SH-SY5Y (cell line): ENCODE measurements at regions not wholly inside any gene's neighbourhood (a gene's known extent, or its start where the extent isn't known, plus 50 kb on each side); places are given as distances from the start of the nearest gene placed in this dataset.

Experiments
- GATA2 ChIP-seq: IDR thresholded peaks from 2 replicates; pipeline ENCODE4 v1.6.1; 2011; ENCODE audit warnings: mild to moderate bottlenecking, low read depth, low read length
- GATA3 ChIP-seq: IDR thresholded peaks from 2 replicates; pipeline ENCODE4 v1.6.1; 2011; ENCODE audit warnings: low read depth, mild to moderate bottlenecking, low read length, moderate library complexity

DNA sequence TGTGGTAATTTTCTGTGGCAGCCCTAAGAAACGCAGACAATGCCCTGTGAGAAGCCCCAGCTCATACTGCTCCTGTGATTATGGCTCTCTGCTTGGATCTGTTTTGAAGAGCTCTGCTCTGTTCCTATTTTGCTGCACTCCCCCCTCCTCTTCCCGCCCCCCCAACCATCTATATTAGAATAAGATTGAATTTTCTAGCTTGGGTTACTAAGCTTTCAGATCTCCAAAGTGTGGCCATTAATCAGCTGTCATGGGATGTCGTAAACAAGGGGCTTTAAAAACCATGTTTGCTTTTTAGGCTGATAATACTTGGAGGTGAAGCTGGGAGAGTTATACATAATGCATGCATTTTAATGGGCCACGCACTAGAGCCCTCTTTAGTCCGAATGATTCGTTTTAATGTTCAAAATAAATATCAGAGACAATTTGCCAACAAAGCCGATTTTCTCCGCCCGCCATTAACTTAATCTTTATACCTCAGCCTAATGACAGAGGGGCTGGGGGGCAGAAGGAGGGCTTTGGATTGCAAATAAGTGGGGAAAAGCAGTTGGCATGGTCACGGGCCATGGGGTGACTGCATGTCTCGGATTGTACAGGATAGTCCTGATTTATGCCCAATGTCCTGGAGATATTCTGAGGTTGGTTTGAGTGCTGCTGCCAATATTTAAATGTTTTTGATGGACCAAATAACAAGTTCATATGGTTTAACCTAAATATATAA lies 165.5 kb downstream of the RPS24 start:
- TF ChIP-seq GATA2: no peak
- TF ChIP-seq GATA3: no peak
